HEK293 (cell line): ENCODE measurements at regions not wholly inside any gene's neighbourhood (a gene's known extent, or its start where the extent isn't known, plus 50 kb on each side); places are given as distances from the start of the nearest gene placed in this dataset.
A peak's percentile ranks its signal among the peaks of the same experiment; 100 is the strongest.

ENCODE experiments used
- CTCF ChIA-PET: fragments of 350-600 bp; formaldehyde crosslinking; extraction: SDS; loops from one replicate; lab custom pipeline; 2021; ENCODE audit warnings: antibody characterized with exemption; lab: Yijun Ruan, JAX
- POLR2A ChIA-PET: fragments of 300-600 bp; formaldehyde crosslinking; extraction: SDS; loops from one replicate; lab custom pipeline; 2020; ENCODE audit warnings: antibody characterized with exemption, inconsistent platforms; lab: Yijun Ruan, JAX
- H3K27ac ChIP-seq: fragments of 200-500 bp; sonication (Bioruptor generic); 2 replicates; pipeline ENCODE4 v1.5.1; 2014; ENCODE audit warnings: low read depth, low read length, control low read depth, inconsistent platforms; ENCODE audit errors: extremely low read depth
- H3K36me3 ChIP-seq, 2 experiments: fragments of 200-500 bp in 1 of 2; sonication (Bioruptor generic) in 1 of 2; 1 replicate in 1 of 2; 2 replicates in 1 of 2; pipeline ENCODE4 v1.5.1; 2014 to 2017; ENCODE audit warnings: inconsistent platforms in 2 of 2, low read length in 2 of 2; ENCODE audit not compliant: control insufficient read depth in 2 of 2, insufficient read depth in 1 of 2
- H3K4me1 ChIP-seq: fragments of 200-500 bp; sonication (Bioruptor generic); 2 replicates; pipeline ENCODE4 v1.5.1; 2014; ENCODE audit warnings: mild to moderate bottlenecking, low read length, inconsistent platforms; ENCODE audit not compliant: control insufficient read depth, insufficient read depth
- H3K4me3 ChIP-seq: 2 replicates; pipeline ENCODE4 v1.5.1; 2011; ENCODE audit warnings: low read depth, mild to moderate bottlenecking, control low read depth, low read length, moderate library complexity
- H3K9me3 ChIP-seq: fragments of 200-500 bp; sonication (Bioruptor generic); 2 replicates; pipeline ENCODE4 v1.5.1; 2014; ENCODE audit warnings: low read depth, low read length, inconsistent platforms; ENCODE audit not compliant: control insufficient read depth, insufficient read depth
- BCL11A ChIP-seq: fragments of 450-650 bp; formaldehyde crosslinking; IDR thresholded peaks from 2 replicates; pipeline ENCODE4 v1.5.1; 2016; ENCODE audit warnings: low read depth, missing biosample characterization, missing genetic modification characterization
- BCL11B ChIP-seq: fragments of 450-650 bp; formaldehyde crosslinking; IDR thresholded peaks from 2 replicates; pipeline ENCODE4 v1.5.1; 2016; ENCODE audit warnings: low read depth, missing biosample characterization, missing genetic modification characterization
- HOXA7 ChIP-seq: sonication (generic); formaldehyde crosslinking; IDR thresholded peaks from 2 replicates; pipeline ENCODE4 v1.8.1; 2022; ENCODE audit warnings: missing genetic modification reagents, borderline replicate concordance
- OVOL3 ChIP-seq: fragments of 450-650 bp; formaldehyde crosslinking; IDR thresholded peaks from 2 replicates; pipeline ENCODE4 v1.5.1; 2016; ENCODE audit warnings: missing biosample characterization, missing genetic modification characterization
- RBAK ChIP-seq: fragments of 450-650 bp; formaldehyde crosslinking; IDR thresholded peaks from 2 replicates; pipeline ENCODE4 v1.5.1; 2016; ENCODE audit warnings: missing biosample characterization, missing genetic modification characterization
- SP3 ChIP-seq: fragments of 450-650 bp; formaldehyde crosslinking; IDR thresholded peaks from 2 replicates; pipeline ENCODE4 v1.5.1; 2016; ENCODE audit warnings: missing biosample characterization, missing genetic modification characterization
- TCF7L2 ChIP-seq: IDR thresholded peaks from 2 replicates; pipeline ENCODE4 v1.6.1; 2011; ENCODE audit warnings: low read depth, mild to moderate bottlenecking, inconsistent platforms, low read length, moderate library complexity, borderline replicate concordance
- ZBTB17 ChIP-seq: fragments of 450-650 bp; formaldehyde crosslinking; IDR thresholded peaks from 2 replicates; pipeline ENCODE4 v1.5.1; 2016; ENCODE audit warnings: missing biosample characterization, missing genetic modification characterization
- ZBTB21 ChIP-seq: fragments of 450-650 bp; formaldehyde crosslinking; IDR thresholded peaks from 2 replicates; pipeline ENCODE4 v1.5.1; 2017; ENCODE audit warnings: missing biosample characterization, missing genetic modification characterization
- ZFP3 ChIP-seq: fragments of 450-650 bp; formaldehyde crosslinking; IDR thresholded peaks from 2 replicates; pipeline ENCODE4 v1.5.1; 2016; ENCODE audit warnings: low read depth, missing biosample characterization, missing genetic modification characterization
- ZNF140 ChIP-seq: fragments of 450-650 bp; formaldehyde crosslinking; IDR thresholded peaks from 2 replicates; pipeline ENCODE4 v1.5.1; 2016; ENCODE audit warnings: missing biosample characterization, missing genetic modification characterization
- ZNF175 ChIP-seq: fragments of 450-650 bp; formaldehyde crosslinking; IDR thresholded peaks from 2 replicates; pipeline ENCODE4 v1.5.1; 2016; ENCODE audit warnings: missing biosample characterization, missing genetic modification characterization
- ZNF2 ChIP-seq: fragments of 450-650 bp; formaldehyde crosslinking; IDR thresholded peaks from 2 replicates; pipeline ENCODE4 v1.5.1; 2016; ENCODE audit warnings: missing biosample characterization, missing genetic modification characterization
- ZNF302 ChIP-seq: fragments of 450-650 bp; formaldehyde crosslinking; IDR thresholded peaks from 2 replicates; pipeline ENCODE4 v1.5.1; 2016; ENCODE audit warnings: missing biosample characterization, missing genetic modification characterization, low read depth
- ZNF521 ChIP-seq: fragments of 450-650 bp; formaldehyde crosslinking; IDR thresholded peaks from 2 replicates; pipeline ENCODE4 v1.5.1; 2017; ENCODE audit warnings: missing biosample characterization, mild to moderate bottlenecking, missing genetic modification characterization
- ZNF585B ChIP-seq: fragments of 450-650 bp; formaldehyde crosslinking; IDR thresholded peaks from 2 replicates; pipeline ENCODE4 v1.5.1; 2016; ENCODE audit warnings: missing biosample characterization, missing genetic modification characterization
- ZNF624 ChIP-seq: fragments of 450-650 bp; formaldehyde crosslinking; IDR thresholded peaks from 2 replicates; pipeline ENCODE4 v1.5.1; 2017; ENCODE audit warnings: missing biosample characterization, missing genetic modification characterization
- TF ChIP-seq, protein P1 (sequence below): fragments of 450-650 bp; IDR thresholded peaks from 2 replicates; pipeline ENCODE4 v1.5.1; 2018; ENCODE audit warnings: missing biosample characterization, missing genetic modification characterization
- TF ChIP-seq, protein P2 (sequence below): fragments of 450-650 bp; formaldehyde crosslinking; IDR thresholded peaks from 2 replicates; pipeline ENCODE4 v1.5.1; 2016; ENCODE audit warnings: missing biosample characterization, missing genetic modification characterization
- TF ChIP-seq, protein P3 (sequence below): fragments of 450-650 bp; formaldehyde crosslinking; IDR thresholded peaks from 2 replicates; pipeline ENCODE4 v1.5.1; 2016; ENCODE audit warnings: missing biosample characterization, missing genetic modification characterization
- TF ChIP-seq, protein P4 (sequence below): fragments of 450-650 bp; formaldehyde crosslinking; IDR thresholded peaks from 2 replicates; pipeline ENCODE4 v1.5.0; 2017; ENCODE audit warnings: missing biosample characterization, missing genetic modification characterization, borderline replicate concordance
- TF ChIP-seq, protein P5 (sequence below): fragments of 450-650 bp; formaldehyde crosslinking; IDR thresholded peaks from 2 replicates; pipeline ENCODE4 v1.5.1; 2016; ENCODE audit warnings: missing biosample characterization, missing genetic modification characterization

DNA sequence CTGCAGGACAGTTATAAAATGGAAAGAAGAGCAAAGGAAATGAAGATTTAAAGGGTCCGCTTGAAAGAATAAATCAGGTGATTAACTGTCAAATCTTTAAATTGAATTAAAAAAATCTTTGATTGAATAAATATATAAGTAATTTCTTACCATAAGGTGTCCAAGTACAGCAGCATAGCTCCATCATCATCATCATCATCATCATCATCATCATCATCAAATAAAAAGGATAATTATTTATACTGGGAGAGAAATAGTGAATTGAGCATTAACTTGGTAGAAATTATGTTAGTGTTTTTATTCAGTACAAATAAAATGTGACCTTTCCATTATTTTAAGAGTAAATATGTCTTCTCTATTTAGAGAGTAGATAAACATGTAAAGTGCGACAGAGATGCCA is 745.6 kb upstream of the MARCKS start:
- H3K4me3 ChIP-seq: no peak overlapping the region
- no peak overlapping the region for H3K27ac ChIP-seq
- H3K9me3 ChIP-seq: no peaks in the 10 kb centered on the region; the same call in 1 of the 2 replicates
- ChIA-PET POLR2A (no interaction called here), CTCF (interaction anchor here (0.7 kb wide), 1 partner anchor 188 kb away, joined by 3 read pairs; no protein-coding TSS in a partner anchor)
- no peaks in the 10 kb centered on the region for H3K4me1 ChIP-seq
- no peak for TF ChIP-seq BCL11A (tag by site-specific recombination)
- TF ChIP-seq, protein P1, sequence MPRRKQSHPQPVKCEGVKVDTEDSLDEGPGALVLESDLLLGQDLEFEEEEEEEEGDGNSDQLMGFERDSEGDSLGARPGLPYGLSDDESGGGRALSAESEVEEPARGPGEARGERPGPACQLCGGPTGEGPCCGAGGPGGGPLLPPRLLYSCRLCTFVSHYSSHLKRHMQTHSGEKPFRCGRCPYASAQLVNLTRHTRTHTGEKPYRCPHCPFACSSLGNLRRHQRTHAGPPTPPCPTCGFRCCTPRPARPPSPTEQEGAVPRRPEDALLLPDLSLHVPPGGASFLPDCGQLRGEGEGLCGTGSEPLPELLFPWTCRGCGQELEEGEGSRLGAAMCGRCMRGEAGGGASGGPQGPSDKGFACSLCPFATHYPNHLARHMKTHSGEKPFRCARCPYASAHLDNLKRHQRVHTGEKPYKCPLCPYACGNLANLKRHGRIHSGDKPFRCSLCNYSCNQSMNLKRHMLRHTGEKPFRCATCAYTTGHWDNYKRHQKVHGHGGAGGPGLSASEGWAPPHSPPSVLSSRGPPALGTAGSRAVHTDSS: peak; percentile 76
- no peaks in the 10 kb centered on the region for H3K36me3 ChIP-seq

DNA sequence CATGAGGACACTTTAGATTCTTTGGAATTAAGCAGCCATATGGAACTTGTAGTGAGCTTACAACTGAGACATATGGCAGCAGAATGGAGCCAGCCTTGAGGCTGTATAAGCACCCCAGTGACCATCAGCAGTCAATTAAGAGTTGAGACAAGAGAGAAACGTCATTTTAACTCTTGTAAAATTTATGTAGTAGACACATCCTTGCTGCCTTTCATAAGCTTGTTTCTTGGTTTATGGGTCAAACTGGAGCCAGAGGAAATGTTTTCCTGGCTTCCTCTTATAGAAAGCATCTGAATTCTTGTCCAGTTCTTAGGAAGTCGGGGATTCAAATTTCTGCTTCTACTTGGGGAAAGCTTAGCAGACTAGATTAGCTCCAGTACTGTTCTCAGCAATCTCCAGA is 745.1 kb upstream of the MARCKS start:
- Histone ChIP-seq H3K9me3 (no peaks in the 10 kb centered on the region; the same call in 1 of the 2 replicates), H3K4me3 (no peak overlapping the region), H3K27ac (no peak overlapping the region), H3K36me3 (no peaks in the 10 kb centered on the region), H3K4me1 (no peaks in the 10 kb centered on the region)
- TF ChIP-seq TCF7L2 (no peak), ZNF585B (no peak), ZBTB17 (tag by site-specific recombination) (no peak), HOXA7 (CRISPR knock-in tag) (no peak), ZFP3 (tag by site-specific recombination) (no peak)
- TF ChIP-seq, protein P2, sequence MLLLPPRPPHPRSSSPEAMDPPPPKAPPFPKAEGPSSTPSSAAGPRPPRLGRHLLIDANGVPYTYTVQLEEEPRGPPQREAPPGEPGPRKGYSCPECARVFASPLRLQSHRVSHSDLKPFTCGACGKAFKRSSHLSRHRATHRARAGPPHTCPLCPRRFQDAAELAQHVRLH (tag by site-specific recombination): no peak
- TF ChIP-seq, protein P3, sequence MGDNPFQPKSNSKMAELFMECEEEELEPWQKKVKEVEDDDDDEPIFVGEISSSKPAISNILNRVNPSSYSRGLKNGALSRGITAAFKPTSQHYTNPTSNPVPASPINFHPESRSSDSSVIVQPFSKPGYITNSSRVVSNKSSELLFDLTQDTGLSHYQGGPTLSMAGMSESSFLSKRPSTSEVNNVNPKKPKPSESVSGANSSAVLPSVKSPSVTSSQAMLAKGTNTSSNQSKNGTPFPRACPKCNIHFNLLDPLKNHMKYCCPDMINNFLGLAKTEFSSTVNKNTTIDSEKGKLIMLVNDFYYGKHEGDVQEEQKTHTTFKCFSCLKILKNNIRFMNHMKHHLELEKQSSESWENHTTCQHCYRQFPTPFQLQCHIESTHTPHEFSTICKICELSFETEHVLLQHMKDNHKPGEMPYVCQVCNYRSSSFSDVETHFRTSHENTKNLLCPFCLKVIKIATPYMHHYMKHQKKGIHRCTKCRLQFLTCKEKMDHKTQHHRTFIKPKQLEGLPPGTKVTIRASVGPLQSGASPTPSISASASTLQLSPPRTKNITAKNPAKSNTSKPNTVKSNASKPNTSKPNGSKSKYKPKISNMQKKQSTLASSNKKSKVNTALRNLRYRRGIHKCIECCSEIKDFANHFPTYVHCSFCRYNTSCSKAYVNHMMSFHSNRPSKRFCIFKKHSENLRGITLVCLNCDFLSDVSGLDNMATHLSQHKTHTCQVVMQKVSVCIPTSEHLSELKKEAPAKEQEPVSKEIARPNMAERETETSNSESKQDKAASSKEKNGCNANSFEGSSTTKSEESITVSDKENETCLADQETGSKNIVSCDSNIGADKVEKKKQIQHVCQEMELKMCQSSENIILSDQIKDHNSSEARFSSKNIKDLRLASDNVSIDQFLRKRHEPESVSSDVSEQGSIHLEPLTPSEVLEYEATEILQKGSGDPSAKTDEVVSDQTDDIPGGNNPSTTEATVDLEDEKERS: no peak
- CTCF ChIA-PET: no interaction called here
- POLR2A ChIA-PET: no interaction called here

DNA sequence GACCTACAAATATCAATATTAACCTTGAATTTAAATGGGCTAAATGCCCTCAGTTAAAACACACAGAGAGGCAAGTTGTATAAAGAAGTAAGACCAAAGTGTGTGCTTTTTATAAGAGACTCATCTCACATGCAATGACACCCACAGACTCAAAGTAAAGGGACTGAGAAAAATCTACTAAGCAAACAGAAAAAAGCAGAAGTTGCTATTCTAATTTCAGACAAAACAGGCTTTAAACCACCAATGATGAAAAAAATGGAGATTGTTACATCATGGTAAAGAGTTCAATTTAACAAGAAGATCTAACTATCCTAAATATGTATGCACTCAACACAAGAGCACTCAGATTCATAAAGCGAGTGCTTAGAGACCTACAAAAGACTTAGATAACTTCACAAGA is 741.9 kb upstream of the MARCKS start:
- H3K27ac ChIP-seq: no peak overlapping the region
- ChIA-PET POLR2A (no interaction called here), CTCF (no interaction called here)
- no peaks in the 10 kb centered on the region for H3K36me3 ChIP-seq
- TF ChIP-seq ZBTB21 (tag by site-specific recombination) (no peak), OVOL3 (tag by site-specific recombination) (no peak), ZNF175 (no peak), RBAK (tag by site-specific recombination) (no peak), ZNF2 (tag by site-specific recombination) (no peak), ZNF302 (tag by site-specific recombination) (no peak), ZNF624 (no peak), ZNF140 (no peak), BCL11B (tag by site-specific recombination) (no peak), SP3 (tag by site-specific recombination) (no peak), ZNF521 (no peak)
- TF ChIP-seq, protein P4, sequence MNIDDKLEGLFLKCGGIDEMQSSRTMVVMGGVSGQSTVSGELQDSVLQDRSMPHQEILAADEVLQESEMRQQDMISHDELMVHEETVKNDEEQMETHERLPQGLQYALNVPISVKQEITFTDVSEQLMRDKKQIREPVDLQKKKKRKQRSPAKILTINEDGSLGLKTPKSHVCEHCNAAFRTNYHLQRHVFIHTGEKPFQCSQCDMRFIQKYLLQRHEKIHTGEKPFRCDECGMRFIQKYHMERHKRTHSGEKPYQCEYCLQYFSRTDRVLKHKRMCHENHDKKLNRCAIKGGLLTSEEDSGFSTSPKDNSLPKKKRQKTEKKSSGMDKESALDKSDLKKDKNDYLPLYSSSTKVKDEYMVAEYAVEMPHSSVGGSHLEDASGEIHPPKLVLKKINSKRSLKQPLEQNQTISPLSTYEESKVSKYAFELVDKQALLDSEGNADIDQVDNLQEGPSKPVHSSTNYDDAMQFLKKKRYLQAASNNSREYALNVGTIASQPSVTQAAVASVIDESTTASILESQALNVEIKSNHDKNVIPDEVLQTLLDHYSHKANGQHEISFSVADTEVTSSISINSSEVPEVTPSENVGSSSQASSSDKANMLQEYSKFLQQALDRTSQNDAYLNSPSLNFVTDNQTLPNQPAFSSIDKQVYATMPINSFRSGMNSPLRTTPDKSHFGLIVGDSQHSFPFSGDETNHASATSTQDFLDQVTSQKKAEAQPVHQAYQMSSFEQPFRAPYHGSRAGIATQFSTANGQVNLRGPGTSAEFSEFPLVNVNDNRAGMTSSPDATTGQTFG (tag by site-specific recombination): no peak
- TF ChIP-seq, protein P5, sequence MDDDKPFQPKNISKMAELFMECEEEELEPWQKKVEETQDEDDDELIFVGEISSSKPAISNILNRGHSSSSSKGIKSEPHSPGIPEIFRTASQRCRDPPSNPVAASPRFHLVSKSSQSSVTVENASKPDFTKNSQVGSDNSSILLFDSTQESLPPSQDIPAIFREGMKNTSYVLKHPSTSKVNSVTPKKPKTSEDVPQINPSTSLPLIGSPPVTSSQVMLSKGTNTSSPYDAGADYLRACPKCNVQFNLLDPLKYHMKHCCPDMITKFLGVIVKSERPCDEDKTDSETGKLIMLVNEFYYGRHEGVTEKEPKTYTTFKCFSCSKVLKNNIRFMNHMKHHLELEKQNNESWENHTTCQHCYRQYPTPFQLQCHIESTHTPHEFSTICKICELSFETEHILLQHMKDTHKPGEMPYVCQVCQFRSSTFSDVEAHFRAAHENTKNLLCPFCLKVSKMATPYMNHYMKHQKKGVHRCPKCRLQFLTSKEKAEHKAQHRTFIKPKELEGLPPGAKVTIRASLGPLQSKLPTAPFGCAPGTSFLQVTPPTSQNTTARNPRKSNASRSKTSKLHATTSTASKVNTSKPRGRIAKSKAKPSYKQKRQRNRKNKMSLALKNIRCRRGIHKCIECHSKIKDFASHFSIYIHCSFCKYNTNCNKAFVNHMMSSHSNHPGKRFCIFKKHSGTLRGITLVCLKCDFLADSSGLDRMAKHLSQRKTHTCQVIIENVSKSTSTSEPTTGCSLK (tag by site-specific recombination): no peak
- no peak overlapping the region for H3K4me3 ChIP-seq
- peaks cover under 1% of the 10 kb centered on the region; the same call in 1 of the 2 replicates for H3K4me1 ChIP-seq
- no peaks in the 10 kb centered on the region for H3K9me3 ChIP-seq
